ENCODE measurements at regions not wholly inside any gene's neighbourhood (a gene's known extent, or its start where the extent isn't known, plus 50 kb on each side); places are given as distances from the start of the nearest gene placed in this dataset.

DNA sequence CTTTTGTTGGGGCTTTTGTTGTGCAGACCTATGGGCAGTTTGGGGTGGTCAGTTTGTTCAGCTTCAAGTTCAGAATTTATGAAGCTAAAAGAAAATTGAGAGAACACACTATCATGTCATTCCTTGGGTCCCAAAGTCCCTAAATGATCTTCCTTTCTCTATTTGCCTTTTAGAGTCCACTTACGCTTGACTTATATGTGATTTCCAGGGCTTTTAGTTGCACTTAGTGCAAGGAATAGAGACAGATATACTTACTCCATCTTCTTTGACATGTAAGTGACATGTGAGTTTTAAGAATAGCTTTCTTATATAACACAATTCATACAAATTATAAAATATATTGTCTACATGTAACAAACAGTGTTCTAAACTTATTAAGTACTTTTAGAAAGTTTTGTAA is 660.1 kb upstream of the SLITRK1 start:
- H3K9me3 ChIP-seq, result no peaks in the 10 kb centered on the region
- no peaks in the 10 kb centered on the region for H3K27me3 ChIP-seq
- WGBS, 2 donors (ENCODE audit: low coverage in 1 of 2), result 80 to 100% methylated on average over 1 of the region's 1 CpG
- TF ChIP-seq, protein P1, sequence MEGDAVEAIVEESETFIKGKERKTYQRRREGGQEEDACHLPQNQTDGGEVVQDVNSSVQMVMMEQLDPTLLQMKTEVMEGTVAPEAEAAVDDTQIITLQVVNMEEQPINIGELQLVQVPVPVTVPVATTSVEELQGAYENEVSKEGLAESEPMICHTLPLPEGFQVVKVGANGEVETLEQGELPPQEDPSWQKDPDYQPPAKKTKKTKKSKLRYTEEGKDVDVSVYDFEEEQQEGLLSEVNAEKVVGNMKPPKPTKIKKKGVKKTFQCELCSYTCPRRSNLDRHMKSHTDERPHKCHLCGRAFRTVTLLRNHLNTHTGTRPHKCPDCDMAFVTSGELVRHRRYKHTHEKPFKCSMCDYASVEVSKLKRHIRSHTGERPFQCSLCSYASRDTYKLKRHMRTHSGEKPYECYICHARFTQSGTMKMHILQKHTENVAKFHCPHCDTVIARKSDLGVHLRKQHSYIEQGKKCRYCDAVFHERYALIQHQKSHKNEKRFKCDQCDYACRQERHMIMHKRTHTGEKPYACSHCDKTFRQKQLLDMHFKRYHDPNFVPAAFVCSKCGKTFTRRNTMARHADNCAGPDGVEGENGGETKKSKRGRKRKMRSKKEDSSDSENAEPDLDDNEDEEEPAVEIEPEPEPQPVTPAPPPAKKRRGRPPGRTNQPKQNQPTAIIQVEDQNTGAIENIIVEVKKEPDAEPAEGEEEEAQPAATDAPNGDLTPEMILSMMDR (IDR thresholded peaks at IDR 0.05), result no peak
- TF ChIP-seq EP300 (IDR thresholded peaks at IDR 0.05) (no peak), POLR2AphosphoS5 (IDR thresholded peaks at IDR 0.05) (no peak), POLR2A (IDR thresholded peaks at IDR 0.05) (no peak)
- no peaks in the 10 kb centered on the region for H3K36me3 ChIP-seq
- no peak for ATAC-seq
- no peak overlapping the region for H3K27ac ChIP-seq
- no peaks in the 10 kb centered on the region for H3K4me1 ChIP-seq
- no peak overlapping the region for H3K4me3 ChIP-seq

GRCh38 chr13:84536906-84537305 is 654.6 kb upstream of the SLITRK1 start:
- Histone ChIP-seq H3K27ac (no peak overlapping the region), H3K9me3 (no peaks in the 10 kb centered on the region), H3K36me3 (no peaks in the 10 kb centered on the region), H3K4me3 (no peak overlapping the region), H3K4me1 (no peaks in the 10 kb centered on the region), H3K27me3 (no peaks in the 10 kb centered on the region)
- WGBS, 2 donors (ENCODE audit: low coverage in 1 of 2), result 39 to 50% methylated on average over 2 of the region's 2 CpGs
- TF ChIP-seq, protein P1 (IDR thresholded peaks at IDR 0.05), result no peak
- TF ChIP-seq EP300 (IDR thresholded peaks at IDR 0.05), result no peak
- no peak for TF ChIP-seq POLR2A (IDR thresholded peaks at IDR 0.05)
- TF ChIP-seq POLR2AphosphoS5 (IDR thresholded peaks at IDR 0.05), result no peak
- ATAC-seq, result no peak

- no peak for ATAC-seq
- no peak overlapping the region for H3K27ac ChIP-seq
- no peaks in the 10 kb centered on the region for H3K9me3 ChIP-seq
- no peak overlapping the region for H3K4me3 ChIP-seq
- 50 to 65% methylated on average over 1 to 2 of the region's 3 CpGs for WGBS, 2 donors (ENCODE audit: low coverage in 1 of 2)
- H3K36me3 ChIP-seq, result no peaks in the 10 kb centered on the region
- TF ChIP-seq POLR2A (IDR thresholded peaks at IDR 0.05) (no peak), EP300 (IDR thresholded peaks at IDR 0.05) (no peak), POLR2AphosphoS5 (IDR thresholded peaks at IDR 0.05) (no peak)
- TF ChIP-seq, protein P1 (IDR thresholded peaks at IDR 0.05), result no peak
- no peaks in the 10 kb centered on the region for H3K4me1 ChIP-seq
- no peaks in the 10 kb centered on the region for H3K27me3 ChIP-seq
Observed at GRCh38 chr13:84528408-84529070, 646.3 kb upstream of the SLITRK1 start.

- Histone ChIP-seq H3K4me1 (no peaks in the 10 kb centered on the region), H3K27me3 (no peaks in the 10 kb centered on the region), H3K4me3 (no peak overlapping the region), H3K27ac (no peak overlapping the region), H3K9me3 (no peaks in the 10 kb centered on the region), H3K36me3 (no peaks in the 10 kb centered on the region)
- TF ChIP-seq, protein P1 (IDR thresholded peaks at IDR 0.05), result no peak
- TF ChIP-seq POLR2AphosphoS5 (IDR thresholded peaks at IDR 0.05) (no peak), EP300 (IDR thresholded peaks at IDR 0.05) (no peak), POLR2A (IDR thresholded peaks at IDR 0.05) (no peak)
- no peak for ATAC-seq
Observed at GRCh38 chr13:84525865-84526264, 643.6 kb upstream of the SLITRK1 start.

DNA sequence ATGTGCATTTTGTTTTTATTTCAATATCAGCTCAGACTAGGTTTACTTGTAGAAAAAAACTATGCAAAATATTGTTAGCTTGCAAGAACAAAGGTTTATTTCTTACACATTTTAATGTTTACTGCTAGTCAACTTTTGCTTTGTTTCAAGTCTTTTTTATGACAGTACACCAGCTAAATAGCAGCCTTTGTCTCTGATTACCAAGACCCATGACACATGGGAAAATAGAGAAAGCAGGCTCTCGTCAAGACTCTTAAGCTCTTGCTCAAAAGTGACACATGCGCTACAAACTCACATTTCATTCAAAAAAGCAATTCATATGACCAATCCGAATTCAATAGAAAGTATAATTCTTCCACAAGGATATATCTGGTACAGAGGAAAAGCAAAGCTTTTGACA is 642.3 kb upstream of the SLITRK1 start:
- TF ChIP-seq, protein P1 (IDR thresholded peaks at IDR 0.05), result no peak
- no peak for TF ChIP-seq POLR2A (IDR thresholded peaks at IDR 0.05)
- TF ChIP-seq POLR2AphosphoS5 (IDR thresholded peaks at IDR 0.05), result no peak
- no peak for TF ChIP-seq EP300 (IDR thresholded peaks at IDR 0.05)

More for the DNA sequence above, 642.3 kb upstream of the SLITRK1 start:
- WGBS, 2 donors (ENCODE audit: low coverage in 1 of 2), result 65 to 67% methylated on average over 3 of the region's 3 CpGs
- Histone ChIP-seq H3K4me1 (no peaks in the 10 kb centered on the region), H3K9me3 (no peaks in the 10 kb centered on the region), H3K27me3 (no peaks in the 10 kb centered on the region), H3K27ac (no peak overlapping the region), H3K36me3 (no peaks in the 10 kb centered on the region), H3K4me3 (no peak overlapping the region)
- ATAC-seq, result no peak
